GM19468 (cell line): ENCODE measurements at regions not wholly inside any gene's neighbourhood (a gene's known extent, or its start where the extent isn't known, plus 50 kb on each side); places are given as distances from the start of the nearest gene placed in this dataset.

Experiments
- ATAC-seq: cut with Tn5 transposase; IDR thresholded peaks from one replicate; pipeline ENCODE4 v1.9.1; 2021; ENCODE audit warnings: mild to moderate bottlenecking, moderate library complexity, moderate number of reproducible peaks; ENCODE audit not compliant: unreplicated experiment; ENCODE audit errors: extremely low read depth

DNA sequence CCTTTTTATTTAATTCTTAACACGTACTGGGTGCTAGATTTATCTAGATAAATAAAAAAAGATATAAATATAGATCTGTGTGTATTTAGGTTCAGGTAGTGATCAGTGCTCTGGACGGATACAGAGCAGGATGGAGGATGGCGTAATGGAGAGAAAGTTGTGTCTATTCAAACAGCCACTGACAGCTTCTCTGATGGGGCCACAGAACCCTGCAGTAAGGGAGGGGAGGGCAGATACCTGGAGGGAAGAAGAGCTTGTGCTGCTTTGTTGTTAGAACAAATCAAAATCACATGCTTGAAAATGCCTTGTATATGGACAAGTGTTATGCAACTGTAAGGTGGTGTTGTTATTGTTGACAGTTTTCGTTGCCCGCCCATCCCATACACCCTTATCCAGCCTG is 170.2 kb downstream of the UTP18 start:
- ATAC-seq, result no peak

DNA sequence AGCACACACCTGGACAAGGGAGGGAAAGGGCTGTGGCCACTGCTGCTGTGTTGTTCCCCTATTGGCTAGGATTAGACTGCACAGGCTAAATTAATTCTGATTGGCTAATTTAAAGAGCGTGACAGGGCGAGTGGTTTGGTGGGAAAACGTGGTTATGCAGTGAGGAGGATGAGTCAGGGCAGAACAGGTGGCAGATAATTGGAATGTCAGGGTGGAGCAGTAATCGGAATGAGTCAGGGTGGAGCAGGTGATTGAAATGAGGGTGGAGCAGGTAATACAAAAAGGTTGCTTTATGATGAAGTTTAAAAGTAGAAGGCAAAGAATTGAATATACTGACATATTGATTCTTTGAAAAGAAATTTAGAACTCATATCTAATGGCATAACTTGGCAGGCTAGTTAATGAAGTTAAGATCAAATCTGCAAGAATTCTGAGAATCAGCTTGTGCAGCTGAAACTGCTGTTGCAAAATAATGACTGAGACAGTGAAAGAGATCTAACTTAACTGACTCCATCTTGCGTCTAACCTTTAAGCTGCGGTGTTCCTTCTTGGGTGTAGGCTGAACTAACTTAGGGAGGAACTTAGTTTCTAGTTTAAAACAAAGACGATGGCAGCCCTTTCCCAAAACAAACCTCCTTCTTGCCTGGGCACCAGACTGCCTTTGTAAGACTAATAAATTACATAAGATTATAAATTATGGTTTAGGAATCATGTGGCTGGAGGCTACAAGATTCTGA is 174.3 kb downstream of the UTP18 start:
- ATAC-seq, result no peak

DNA sequence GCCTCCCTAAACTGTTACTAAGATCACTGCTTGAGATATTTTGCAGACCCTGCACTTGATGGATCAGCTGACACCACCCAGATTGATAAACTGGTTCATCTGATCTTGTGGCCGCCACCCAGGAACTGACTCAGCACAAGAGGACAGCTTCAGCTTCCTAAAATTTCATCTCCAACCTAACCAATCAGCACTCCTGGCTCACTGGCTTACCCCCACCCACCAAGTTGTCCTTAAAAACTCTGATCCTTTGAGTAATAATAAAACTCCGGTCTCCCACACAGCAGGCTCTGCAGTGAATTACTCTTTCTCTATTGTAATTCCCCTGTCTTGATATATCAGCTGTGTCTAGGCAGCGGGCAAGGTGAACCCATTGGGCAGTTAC is 174.8 kb downstream of the UTP18 start:
- ATAC-seq, result no peak

DNA sequence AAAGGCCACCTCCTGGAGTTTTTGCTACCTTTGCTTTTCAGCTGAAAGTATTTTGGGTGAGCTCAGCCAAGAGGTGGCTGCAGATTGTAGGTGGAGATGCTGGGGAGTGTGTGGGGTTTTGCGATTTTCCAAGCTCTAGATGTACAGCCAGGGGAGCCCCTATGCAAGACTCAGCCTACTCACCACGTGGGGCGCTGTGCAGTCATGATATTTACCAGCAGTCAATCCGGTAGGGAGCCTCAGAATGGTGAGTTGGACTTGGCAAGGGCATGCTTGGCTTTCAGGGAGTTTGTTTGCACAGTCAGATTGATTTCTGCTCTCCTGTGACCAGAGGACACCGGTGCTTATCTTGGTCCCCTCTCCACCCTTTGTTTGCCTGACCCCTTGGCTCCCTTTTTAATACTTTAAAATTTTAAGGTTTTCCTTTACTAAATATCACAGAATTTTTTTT is 175.3 kb downstream of the UTP18 start:
- ATAC-seq, result no peak

DNA sequence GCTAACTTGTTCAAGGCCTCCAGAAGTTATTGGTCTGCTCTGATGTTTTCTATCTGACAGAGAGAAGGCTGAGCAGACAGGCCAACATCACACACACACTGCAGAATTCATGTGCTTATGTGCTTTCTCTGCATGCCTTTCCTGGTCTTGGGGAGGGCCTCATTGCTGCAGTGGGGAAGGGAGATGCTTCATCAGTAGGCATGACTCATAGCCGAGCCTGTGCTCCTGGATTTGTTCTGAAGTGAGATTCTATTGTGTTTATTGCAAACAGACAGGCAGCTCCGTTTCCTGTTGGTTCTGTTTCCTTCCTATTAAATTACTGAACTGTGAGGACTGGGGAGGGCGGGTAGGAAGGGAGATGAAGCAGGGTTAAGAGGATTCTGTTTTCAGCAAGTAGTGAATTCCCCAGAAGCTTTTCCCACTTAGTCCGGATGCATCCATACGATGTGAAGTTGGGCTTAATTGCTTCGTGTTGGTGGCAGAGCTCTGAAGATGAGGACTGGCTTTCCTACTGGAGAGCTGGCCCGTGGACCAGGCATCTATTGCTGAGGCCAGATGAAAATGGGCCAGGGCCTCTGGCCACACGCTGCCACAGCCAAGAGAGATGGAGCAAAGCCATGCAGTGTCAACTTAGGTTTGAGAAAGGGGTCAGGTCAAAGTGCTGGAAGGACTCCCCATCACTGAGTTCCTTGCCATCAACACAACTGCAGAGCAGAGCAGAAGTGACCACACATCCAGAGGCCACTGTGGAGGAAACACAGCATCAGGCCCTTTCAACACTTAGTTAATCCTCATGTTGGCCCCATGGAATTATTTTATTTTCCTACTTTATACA is 179.3 kb downstream of the UTP18 start:
- ATAC-seq, result no peak

DNA sequence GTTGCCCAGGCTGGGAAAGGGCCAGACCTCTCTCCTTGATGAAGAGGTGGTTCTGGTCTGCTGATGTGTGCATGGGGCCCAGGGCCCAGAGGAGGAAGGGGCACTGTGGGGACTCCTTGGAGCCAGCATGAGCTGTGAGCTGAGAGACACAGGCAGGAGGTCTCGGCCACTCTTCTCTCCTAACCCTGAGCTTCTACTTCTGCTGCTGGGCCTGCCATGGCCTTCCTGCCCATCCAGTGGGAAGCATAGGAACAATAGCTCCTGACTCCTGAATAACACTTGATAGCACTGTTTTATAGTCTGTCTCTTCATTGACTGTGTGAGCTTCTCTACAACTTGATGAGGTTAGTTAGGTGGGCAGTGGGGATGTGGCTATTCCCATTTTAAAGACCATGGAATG is 181.1 kb downstream of the UTP18 start:
- ATAC-seq, result no peak

DNA sequence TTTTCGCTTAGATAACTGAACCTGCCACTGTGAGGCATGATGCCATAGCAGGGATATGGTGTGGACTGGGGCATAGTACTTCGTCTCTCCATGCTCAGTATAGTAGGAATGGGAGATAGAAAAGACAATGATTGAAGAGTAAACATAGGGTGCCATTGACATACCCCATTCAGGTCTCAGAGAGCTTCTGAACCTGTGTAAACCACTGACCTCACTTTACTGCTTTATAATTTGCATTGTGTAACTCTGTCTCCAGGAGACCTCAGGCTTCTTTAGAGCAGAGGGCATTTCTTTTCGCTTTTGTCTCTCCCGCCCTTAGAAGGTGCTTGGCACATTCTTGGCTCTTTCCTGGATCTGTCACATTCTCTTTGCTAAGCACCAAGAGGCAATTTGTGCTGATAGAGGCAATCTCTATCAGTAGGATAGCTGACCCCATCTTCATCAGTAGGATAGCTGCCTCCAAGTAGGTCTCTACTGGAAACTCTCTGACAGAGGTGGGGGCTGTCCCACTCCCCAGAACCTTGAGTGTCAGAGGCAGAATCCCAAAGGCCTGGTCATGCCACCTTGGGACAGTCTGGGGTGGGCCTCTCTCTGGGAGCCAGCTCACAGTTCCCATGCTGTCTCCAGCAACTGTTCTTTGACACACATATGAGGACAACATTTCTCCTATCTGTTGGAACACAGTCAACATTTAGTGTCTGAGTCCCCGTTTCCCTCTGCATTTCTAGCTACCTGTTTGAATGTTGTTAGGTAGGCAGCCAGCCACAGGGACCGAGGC is 181.9 kb downstream of the UTP18 start:
- no peak for ATAC-seq

DNA sequence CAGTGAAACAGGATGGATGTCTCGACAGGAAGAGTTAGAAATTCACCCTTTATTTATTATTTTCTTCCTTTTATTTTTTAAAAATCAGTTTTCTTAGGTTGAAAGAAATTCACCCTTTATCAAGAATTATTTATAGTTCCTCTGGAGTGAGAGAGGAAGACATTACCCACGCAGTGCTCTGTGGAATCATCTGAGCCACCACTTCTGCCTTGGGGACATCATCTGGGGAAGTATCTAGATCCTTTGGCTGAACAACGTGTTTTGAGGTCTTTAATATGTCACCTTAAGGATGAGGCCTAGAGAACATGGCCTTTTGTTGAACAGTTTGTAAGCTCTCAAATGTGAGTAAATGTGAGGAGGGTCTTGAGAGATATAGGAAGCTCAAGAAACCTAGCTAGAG is 183.3 kb downstream of the UTP18 start:
- ATAC-seq, result no peak

DNA sequence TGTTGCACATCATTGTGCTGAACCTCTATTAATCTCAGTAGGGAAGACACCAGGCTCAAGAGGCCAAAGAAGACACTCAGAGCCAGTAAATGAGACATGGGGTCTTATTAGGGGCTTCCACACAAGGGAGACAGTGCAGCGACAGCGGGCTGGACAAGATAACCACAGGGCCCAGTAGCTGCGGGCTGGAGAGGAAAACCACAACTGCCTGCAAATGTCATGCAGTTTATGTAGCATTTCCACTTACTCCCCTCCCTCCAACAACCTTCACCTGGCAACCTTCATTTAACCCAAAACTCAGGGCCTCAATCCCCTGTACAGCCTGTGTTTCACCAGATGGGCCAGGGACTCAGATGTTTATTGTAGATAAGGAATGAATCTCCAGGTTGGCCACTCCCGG is 185.6 kb downstream of the UTP18 start:
- no peak for ATAC-seq

DNA sequence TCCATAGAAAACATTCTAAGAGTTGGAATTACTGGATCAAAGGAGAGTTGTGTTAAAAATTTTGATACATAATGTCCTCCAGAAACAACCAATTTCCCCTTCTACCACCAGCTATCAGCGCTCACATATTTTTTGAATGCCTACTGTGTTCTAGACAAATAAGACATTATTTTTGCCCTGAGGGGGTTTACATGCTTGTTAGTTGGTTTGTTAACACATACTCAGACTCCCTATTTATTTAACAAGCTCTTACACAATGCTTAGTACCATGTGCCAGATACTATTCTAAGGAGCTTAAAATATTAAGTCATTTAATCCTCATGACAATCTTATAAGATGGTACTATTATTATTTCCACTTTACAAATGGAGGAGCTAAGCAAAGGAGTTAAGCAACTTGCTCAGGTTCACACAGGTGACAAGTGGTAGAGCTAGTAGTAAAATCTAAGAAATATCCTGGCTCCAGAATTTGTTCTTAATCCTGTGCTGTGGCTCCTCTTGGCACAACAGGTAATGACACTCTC is 194.2 kb downstream of the UTP18 start:
- no peak for ATAC-seq

DNA sequence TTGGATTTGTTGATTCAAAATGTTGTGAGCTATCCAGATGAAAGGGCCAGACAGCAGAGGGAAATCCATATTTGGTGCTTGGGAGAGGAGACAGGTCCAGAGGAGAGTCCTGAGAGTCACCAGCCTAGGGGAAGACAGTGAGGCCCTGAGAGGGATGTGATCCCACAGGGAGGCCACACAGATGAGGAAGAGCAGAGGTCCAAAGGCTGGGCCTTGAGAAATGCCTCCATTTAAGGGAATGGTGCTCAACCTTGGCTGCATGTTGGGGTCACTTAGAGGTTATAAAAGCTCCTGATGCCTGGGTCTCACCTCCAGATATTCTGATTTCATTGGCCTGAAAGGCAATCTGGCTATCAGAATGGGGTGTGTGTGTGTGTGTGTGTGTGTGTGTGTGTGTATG is 194.9 kb downstream of the UTP18 start:
- ATAC-seq, result no peak

DNA sequence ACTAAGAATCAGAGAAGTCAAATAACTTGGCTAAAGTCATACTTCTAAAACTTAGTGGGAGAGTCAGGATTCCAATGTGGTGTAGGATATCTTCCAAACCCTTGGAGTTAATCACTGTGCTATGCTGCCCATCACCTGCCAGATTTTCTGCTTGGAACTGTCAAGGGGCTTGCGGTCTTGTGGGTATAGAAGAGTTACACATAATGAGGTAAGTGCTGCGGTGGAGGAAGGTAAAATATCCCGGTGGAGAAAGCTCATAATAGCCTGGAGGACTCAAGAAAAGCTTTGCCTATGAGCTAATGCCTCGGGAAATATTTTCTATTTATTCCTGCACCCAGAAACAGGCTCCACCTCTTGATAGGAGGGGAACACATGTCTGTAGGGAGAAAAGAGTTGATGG is 195.6 kb downstream of the UTP18 start:
- ATAC-seq, result no peak

DNA sequence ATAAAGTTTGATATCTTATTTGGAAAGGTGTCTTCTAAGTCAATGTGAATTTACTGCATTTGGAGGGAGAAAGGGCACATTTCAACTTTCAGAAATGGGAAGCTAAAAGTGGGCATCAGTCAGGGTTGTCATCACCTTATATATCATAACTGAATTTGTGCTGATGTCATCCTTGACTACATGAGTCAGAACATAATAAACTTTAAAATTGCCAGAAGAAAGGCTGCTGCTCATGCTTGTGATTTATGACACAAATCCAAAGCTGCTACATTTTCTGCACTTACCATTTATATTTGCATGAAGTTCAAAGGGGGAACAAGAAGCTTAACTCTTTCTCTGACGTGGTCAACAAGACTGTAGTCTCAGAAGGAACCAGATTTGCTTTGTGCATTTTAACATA is 196.6 kb downstream of the UTP18 start:
- ATAC-seq, result no peak

DNA sequence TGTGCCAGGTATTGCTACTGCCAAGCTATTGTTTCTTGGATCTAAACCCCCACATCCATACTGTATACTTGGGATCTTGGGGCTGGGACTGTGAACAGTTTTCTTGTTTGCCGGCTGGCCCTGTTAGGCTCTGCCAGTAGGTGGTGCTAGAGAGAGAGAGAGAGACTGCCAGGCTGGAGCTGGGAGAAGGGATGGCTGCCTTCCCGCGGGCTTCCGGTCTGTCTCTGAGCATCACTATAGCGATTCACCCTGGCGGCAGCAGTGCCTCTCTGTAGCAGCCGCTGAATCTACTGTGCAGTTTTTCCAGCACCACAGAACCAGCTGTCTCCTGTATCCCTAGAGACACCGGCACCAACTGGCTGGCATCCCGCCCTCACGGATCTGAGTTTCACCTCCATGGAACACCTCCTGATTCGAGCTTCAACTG is 201.2 kb downstream of the UTP18 start:
- ATAC-seq, result peak; percentile 39

DNA sequence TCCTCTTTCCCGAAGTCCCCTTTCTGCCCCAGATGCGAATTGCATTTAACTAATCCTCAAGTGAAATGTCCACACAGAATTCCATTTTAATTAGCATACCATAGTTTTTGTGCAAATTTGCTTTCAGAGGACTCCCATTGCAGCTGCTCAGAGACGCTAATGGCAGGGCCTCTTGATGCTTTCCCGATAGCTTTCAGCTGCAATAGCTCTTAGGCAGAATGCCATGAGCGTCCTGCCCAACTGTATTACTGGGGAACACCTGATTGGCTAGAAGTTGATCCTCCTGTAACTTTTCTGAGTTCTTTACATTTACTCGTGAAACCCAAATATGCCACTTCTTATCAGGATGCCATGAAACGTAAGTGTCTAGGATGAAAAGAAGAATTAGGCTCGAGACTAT is 203.0 kb downstream of the UTP18 start:
- no peak for ATAC-seq

DNA sequence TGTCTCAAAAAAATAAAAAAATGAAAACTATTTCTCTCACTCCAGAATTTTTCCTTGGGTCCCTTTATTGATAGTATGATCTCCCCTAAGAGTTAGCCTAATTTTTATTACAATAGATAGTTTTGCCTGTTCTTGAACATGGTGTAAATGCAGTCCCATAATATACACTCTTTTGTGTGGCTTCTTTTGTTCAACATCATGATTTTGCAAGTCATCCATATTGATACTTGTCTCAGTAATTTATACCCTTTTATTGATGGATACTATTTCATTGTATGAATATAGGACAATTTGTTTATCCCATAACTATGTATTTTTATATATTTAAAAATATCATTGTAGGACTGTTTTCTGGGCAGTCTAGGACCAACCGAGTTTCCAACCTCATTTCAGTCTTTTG is 207.0 kb downstream of the UTP18 start:
- ATAC-seq, result no peak

DNA sequence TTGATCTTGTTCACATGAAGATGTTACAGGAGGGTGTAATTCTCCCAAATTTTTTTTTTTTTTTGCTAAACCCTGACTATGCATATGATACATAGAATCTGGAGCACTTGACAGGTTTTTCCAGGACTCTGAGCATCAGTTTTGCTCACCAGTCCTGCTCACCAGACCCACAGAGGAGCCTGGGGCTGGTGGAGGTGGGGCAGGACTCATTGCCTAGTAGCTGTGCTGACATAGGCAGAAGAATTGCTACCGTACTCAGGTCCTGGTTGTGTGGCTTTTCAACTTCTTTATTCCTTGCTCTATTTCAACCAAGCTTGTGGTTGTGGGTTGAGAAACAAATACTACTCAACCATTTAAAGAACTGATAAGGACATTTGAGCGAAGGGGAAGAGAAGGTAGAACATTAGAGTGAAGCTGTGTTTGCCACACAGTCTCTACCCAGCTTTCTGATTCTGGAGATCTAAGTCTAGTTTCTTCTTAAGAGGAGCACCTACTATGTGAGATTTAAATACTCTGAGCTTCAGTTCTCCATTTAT is 212.4 kb downstream of the UTP18 start:
- ATAC-seq, result no peak

DNA sequence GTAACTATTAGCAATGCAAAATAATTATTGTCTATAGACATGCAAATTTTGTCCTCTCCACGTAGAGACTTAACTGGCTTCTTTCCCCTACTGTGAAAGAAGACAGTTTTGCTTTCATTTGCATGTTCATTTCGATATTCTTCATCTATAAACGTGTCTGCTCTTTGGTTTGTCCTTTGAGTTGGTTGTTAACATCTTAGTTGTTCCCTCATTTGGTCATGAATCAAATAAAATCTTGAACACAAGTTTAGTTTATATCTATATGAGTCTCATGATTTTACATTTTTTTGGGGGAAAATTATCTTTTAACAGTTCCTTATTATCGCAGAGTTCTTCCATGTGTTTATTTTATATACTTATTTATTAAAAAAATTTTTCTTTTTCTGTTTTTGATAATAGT is 214.4 kb downstream of the UTP18 start:
- no peak for ATAC-seq

DNA sequence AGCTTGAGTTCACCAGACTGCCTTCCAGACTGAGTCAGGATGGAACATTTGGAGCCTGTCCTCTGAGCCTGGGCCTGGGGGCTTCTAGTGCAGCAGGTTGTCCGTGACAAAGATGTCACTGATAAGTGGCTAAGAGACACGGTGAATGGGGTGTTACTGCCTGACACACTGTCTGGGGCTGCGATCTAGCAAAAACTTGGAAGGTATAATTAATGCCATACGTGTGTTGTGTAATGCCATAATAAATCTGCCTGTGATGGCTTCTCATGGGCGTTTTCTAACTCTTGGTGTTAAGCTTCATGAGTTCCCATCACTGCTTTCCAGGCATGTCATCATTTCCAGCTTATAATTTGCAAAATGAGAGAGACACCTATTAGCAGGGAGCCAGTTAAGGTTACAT is 215.4 kb downstream of the UTP18 start:
- no peak for ATAC-seq

DNA sequence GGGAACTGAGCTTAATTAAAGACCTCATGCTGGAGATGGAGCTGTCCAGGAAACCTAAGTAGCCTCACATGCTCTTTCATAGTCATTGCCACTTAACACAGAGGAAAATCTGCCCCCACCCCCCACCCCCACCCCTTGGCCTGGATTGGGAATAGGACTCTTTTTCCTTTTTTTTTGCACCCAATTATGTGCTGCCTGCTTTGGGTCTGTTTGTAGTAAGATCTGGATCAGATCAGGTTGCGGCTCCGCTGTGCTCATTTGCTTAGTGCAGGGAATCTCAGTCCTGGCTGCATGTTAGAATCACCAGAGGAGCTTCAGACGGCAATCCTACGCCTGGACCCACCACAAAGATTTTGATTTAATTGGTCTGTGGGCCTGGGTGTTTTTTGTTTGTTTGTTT is 219.0 kb downstream of the UTP18 start:
- ATAC-seq, result no peak
